Stimulated activated CD4-positive, alpha-beta T cell treated with anti-CD3 and anti-CD28 coated beads, Interleukin-1b, Interleukin-23, amount 100 ng/mL, for 1 hour (primary cell): ENCODE measurements at regions not wholly inside any gene's neighbourhood (a gene's known extent, or its start where the extent isn't known, plus 50 kb on each side); places are given as distances from the start of the nearest gene placed in this dataset.

ENCODE experiments used
- DNase-seq, 2 donors: peaks; one replicate each; pipeline ENCODE4 v3.0.0-alpha.2; 2020; ENCODE audit warnings: low read depth in 2 of 2

DNA sequence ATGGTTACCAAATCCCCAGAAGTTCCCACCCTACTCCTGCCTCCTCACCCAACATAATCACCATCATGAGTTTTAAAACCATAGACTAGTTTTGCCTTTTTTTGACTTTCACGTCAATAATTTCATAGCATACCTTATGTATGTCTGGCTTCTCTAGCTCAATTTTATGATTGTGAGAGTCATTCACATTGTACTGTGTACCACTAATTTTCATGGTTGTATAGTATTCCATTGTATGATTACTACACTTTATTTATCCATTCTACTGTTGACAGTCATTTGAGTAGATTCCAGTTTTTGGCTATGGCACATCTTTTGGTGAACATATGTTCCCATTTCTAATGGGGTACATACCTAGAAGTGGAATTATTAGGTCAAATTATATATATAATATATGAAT is 195.3 kb upstream of the TCF21 start:
- DNase-seq = no peak

- no peak for DNase-seq
These were observed 191.7 kb upstream of the TCF21 start for GRCh38 chr6:133697185-133697584.

DNA sequence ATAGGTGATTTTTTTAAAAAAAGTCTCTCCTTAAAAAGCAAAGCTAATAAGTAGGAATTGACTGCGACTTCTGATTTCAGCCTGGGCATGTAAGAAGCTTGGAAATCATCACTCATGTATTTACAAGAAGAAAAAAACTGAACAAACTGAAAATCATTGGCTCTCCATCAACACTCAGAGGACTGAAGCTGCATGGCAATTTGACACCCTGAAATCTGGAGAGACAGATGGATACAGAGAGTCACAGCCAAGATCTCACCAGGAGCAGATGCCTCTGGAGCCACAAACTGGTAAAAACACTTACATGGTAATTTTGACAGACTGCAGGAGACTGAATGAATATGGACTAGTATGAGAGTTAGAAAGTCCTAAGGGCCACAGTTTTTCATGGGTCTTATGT is 191.2 kb upstream of the TCF21 start:
- no peak for DNase-seq

- no peak for DNase-seq
These were observed 190.6 kb upstream of the TCF21 start for GRCh38 chr6:133698272-133698671.

- no peak for DNase-seq
These were observed 189.1 kb upstream of the TCF21 start for GRCh38 chr6:133699741-133700385.

DNA sequence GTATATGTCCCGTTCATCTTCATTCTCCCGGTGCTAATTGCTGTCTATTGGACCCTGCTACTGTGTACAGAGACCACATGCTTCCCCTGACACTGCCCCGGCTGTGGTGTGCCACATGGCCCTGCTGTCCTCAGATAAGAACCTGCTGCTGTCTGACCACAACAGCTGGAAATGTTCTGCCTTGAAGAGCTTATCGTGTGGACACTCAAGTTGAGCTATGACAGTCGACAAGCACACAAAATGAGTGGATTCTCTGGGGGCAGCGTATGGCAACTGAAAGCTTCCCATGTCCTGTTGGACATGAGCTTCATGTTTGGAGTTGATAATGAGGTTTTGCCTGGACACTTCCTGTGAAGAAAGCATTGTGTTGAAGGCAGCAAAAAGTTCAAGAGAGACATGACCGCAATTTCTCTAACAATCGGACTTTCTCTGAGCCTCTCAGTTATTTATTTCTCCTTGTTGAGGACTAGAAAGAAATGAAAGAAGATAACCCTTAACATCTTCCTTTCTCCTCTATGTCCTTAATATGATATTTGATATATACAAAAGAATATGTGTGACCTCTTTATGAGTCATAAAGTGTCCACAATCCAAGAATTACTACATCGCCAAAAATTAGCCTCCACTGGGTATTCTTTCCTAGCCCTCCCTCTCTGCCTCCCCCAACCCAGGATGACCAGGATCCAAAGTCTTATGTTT is 187.1 kb upstream of the TCF21 start:
- DNase-seq = no peak

GRCh38 chr6:133704371-133704770 is 184.5 kb upstream of the TCF21 start:
- DNase-seq = no peak

DNA sequence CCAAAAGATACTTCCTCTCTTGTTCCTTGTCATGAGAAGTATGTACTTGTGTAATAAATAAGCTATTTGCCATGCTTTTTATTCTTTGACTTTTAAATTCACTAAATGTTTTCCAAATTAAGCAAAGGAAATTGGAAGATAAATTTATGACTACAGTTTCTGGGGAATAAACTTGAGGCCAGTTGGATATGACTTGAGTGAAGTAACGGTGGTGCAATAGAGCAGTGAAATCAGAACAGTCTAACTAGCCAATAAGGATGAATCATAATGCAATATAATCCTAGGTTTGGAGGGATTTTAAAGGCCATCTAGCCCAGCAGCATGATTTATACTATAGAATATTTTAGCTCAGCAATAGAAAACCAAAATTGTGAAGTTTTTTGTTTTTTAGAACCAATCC is 183.8 kb upstream of the TCF21 start:
- no peak for DNase-seq

- no peak for DNase-seq
These were observed 183.2 kb upstream of the TCF21 start for GRCh38 chr6:133705731-133706130.

DNA sequence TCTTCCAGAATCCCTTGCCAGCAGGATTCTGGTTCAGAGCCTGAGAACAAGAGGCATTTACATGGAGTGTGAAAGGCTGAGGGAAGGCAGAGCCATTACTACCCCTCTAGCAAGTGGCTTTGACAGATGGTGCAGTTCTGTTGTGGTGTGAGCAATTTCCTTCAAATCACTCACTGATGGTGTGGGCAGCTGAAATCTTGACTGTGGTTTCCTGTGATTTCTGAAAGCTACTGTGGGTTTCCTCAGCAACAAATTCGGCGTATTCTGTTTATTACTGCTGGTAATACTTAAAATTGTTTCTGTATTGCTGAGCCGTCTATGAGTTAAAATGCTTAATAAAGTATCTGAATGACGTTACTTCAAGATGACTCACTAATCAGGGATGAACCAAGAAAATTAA is 181.5 kb upstream of the TCF21 start:
- no peak for DNase-seq

DNA sequence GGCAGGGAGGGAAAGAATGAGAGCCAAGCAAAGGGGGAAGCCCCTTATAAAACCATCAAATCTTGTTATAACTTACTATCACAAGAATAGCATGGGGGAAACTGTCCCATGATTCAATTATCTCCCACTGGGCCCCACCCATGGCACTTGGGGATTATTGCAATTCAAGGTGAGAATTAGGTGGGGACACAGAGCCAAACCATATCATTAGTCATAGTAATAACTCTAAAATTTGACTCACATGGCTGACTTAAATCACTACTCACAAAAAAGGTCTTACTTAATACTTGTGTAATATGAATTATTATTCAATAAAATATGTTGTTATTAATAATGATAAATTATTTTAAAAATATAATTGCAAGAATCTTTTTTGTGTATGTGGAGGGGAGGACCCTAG is 178.1 kb upstream of the TCF21 start:
- no peak for DNase-seq

GRCh38 chr6:133715270-133715669 is 173.6 kb upstream of the TCF21 start:
- no peak for DNase-seq

- DNase-seq = no peak
These were observed 164.2 kb upstream of the TCF21 start for GRCh38 chr6:133724726-133725125.

DNA sequence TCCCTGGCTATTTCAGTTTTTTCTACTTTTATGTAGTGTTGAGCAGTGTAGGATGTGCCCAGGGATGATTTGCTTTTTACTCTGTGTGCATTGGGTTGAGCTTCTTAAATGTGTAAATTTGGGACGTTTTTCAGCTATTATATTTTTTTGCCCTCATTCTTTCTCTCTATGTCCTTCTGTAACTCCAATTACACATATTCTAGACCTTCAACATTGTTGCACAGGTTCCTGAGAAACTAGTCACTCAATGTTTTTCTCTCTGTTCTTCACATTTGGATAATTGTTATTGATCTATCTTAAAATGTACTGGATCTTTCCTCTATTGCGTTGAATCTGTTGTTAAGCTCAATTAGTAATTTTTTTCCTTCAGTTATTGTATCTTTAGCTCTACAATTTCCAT is 162.7 kb upstream of the TCF21 start:
- no peak for DNase-seq

DNA sequence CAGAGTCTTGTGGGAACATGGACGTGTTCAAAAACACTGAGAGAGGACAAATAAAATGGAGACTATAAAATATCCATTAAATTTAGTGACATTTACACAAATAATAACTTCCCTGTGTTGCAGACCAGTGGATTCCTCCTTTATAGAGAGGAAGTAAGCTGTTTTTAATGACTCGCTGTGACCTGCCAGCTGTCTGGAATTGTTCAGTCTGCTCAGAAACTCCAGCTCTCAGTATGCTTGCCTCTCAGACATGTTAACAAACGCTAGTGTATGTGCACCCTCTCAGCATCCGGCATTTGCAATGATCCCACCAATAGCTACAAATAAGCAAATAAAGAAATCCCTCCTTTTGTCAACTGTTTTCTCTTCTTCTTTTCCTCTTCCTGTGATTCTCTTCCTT is 158.0 kb upstream of the TCF21 start:
- no peak for DNase-seq

- DNase-seq = no peak
These were observed 148.7 kb upstream of the TCF21 start for GRCh38 chr6:133740218-133740617.

- DNase-seq = no peak
These were observed 148.1 kb upstream of the TCF21 start for GRCh38 chr6:133740816-133741215.

- no peak for DNase-seq
These were observed 147.5 kb upstream of the TCF21 start for GRCh38 chr6:133741375-133741861.

GRCh38 chr6:133743621-133744020 is 145.3 kb upstream of the TCF21 start:
- no peak for DNase-seq

- no peak for DNase-seq
These were observed 142.5 kb upstream of the TCF21 start for GRCh38 chr6:133746417-133746770.

GRCh38 chr6:133748628-133749027 is 140.3 kb upstream of the TCF21 start:
- no peak for DNase-seq

- DNase-seq = no peak
These were observed 139.5 kb upstream of the TCF21 start for GRCh38 chr6:133749427-133749826.

DNA sequence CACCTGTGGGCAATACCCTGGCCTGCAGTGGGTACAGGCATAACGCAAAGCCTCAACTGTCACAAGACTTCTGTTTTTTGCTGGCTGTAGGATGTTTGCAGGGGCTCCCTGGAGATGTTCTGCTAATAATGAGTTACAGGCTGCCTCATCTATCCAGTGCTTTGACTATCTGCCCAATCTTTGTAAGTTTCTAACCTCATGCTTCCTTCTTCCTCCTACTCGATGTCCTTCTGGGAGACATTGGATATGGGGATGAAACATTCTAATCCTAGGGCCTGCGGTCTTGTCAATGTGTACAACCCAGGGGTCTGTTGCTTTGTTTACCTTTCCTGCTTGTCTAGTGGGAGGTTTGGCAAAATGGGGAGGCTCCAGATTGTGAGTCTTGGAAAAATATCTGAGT is 136.8 kb upstream of the TCF21 start:
- no peak for DNase-seq

- no peak for DNase-seq
These were observed 135.2 kb upstream of the TCF21 start for GRCh38 chr6:133753756-133754155.
